Astrocyte (in vitro differentiated cells and primary cell): ENCODE measurements at regions not wholly inside any gene's neighbourhood (a gene's known extent, or its start where the extent isn't known, plus 50 kb on each side); places are given as distances from the start of the nearest gene placed in this dataset.

ENCODE experiments used
- DNase-seq: peaks from one replicate; pipeline ENCODE4 v3.0.0-alpha.2; 2010; ENCODE audit warnings: low read depth
- FAIRE-seq: peaks from 2 replicates; lab custom pipeline; 2011; peaks lifted over from hg19 to GRCh38; lab: Jason Lieb, UNC
- H2AFZ ChIP-seq: 2 replicates; pipeline ENCODE4 v1.6.0; 2012; ENCODE audit warnings: low read depth, low read length, inconsistent platforms
- H3K27ac ChIP-seq: 2 replicates; pipeline ENCODE4 v1.5.1; 2011; ENCODE audit warnings: low read depth, low read length, inconsistent platforms
- H3K27me3 ChIP-seq: 2 replicates; pipeline ENCODE4 v1.6.0; 2011; ENCODE audit warnings: low read length, inconsistent platforms; ENCODE audit not compliant: insufficient read depth
- H3K36me3 ChIP-seq: 2 replicates; pipeline ENCODE4 v1.5.1; 2011; ENCODE audit warnings: low read length, inconsistent platforms; ENCODE audit not compliant: insufficient read depth
- H3K4me1 ChIP-seq: 2 replicates; pipeline ENCODE4 v1.5.1; 2011; ENCODE audit warnings: low read length, inconsistent platforms; ENCODE audit not compliant: insufficient read depth
- H3K4me2 ChIP-seq: 2 replicates; pipeline ENCODE4 v1.6.0; 2012; ENCODE audit warnings: low read length, inconsistent platforms
- H3K4me3 ChIP-seq: 2 replicates; pipeline ENCODE4 v1.5.1; 2011; ENCODE audit warnings: low read depth, mild to moderate bottlenecking, low read length, inconsistent platforms; ENCODE audit not compliant: insufficient read depth
- H3K79me2 ChIP-seq: 2 replicates; pipeline ENCODE4 v1.6.0; 2012; ENCODE audit warnings: mild to moderate bottlenecking, low read length, inconsistent platforms; ENCODE audit not compliant: insufficient read depth
- H3K9ac ChIP-seq: 2 replicates; pipeline ENCODE4 v1.6.0; 2012; ENCODE audit warnings: mild to moderate bottlenecking, low read length, inconsistent platforms
- H3K9me3 ChIP-seq: 2 replicates; pipeline ENCODE4 v1.5.1; 2012; ENCODE audit warnings: low read depth, mild to moderate bottlenecking, low read length, inconsistent platforms; ENCODE audit not compliant: insufficient read depth
- H4K20me1 ChIP-seq: 2 replicates; pipeline ENCODE4 v1.6.0; 2012; ENCODE audit warnings: low read length, inconsistent platforms; ENCODE audit not compliant: insufficient read depth
- H3K27ac Mint-ChIP-seq: one replicate; pipeline ENCODE4 v1.8.0; 2021; ENCODE audit warnings: mild to moderate bottlenecking, mixed read lengths; ENCODE audit not compliant: unreplicated experiment
- H3K27me3 Mint-ChIP-seq: one replicate; pipeline ENCODE4 v1.8.0; 2021; ENCODE audit warnings: low read depth, mixed read lengths; ENCODE audit not compliant: unreplicated experiment
- H3K36me3 Mint-ChIP-seq: one replicate; pipeline ENCODE4 v1.8.0; 2021; ENCODE audit warnings: low read depth, mixed read lengths; ENCODE audit not compliant: unreplicated experiment
- H3K4me1 Mint-ChIP-seq: one replicate; pipeline ENCODE4 v1.8.0; 2021; ENCODE audit warnings: low read depth, mixed read lengths; ENCODE audit not compliant: unreplicated experiment
- H3K4me3 Mint-ChIP-seq: one replicate; pipeline ENCODE4 v1.8.0; 2021; ENCODE audit warnings: mild to moderate bottlenecking, moderate library complexity, mixed read lengths; ENCODE audit not compliant: unreplicated experiment
- H3K9me3 Mint-ChIP-seq: one replicate; pipeline ENCODE4 v1.8.0; 2021; ENCODE audit warnings: mild to moderate bottlenecking, mixed read lengths; ENCODE audit not compliant: unreplicated experiment
- CTCF ChIP-seq: IDR thresholded peaks from 2 replicates; pipeline ENCODE4 v1.5.1; 2011; ENCODE audit warnings: low read depth, mild to moderate bottlenecking, inconsistent platforms, low read length, moderate library complexity; ENCODE audit not compliant: insufficient read depth
- EZH2 ChIP-seq: IDR thresholded peaks from 2 replicates; pipeline ENCODE4 v1.6.1; 2012; ENCODE audit warnings: mild to moderate bottlenecking, low read length, inconsistent platforms; ENCODE audit not compliant: insufficient read depth

- Histone ChIP-seq H3K79me2 (no peaks in the 10 kb centered on the region), H3K9me3 (no peaks in the 10 kb centered on the region), H3K36me3 (no peaks in the 10 kb centered on the region), H3K4me1 (peaks cover 5% of the 10 kb centered on the region), H3K4me2 (no peak overlapping the region), H4K20me1 (no peaks in the 10 kb centered on the region), H3K27ac (no peak overlapping the region), H3K9ac (no peak overlapping the region), H3K4me3 (no peak overlapping the region), H2AFZ (no peak overlapping the region), H3K27me3 (no peaks in the 10 kb centered on the region)
- Mint-ChIP-seq H3K9me3 (peaks cover 2% of the 10 kb centered on the region), H3K36me3 (no peaks in the 10 kb centered on the region), H3K4me3 (no peak overlapping the region), H3K27ac (no peak overlapping the region), H3K27me3 (no peaks in the 10 kb centered on the region), H3K4me1 (peaks cover 29% of the 10 kb centered on the region)
- TF ChIP-seq EZH2 = no peak
- TF ChIP-seq CTCF = no peak
- FAIRE-seq = no peak
- DNase-seq = no peak
Observed at GRCh38 chr17:14794961-14795360, 470.2 kb downstream of the PMP22 start.

- no peak overlapping the region for H3K4me2 ChIP-seq
- FAIRE-seq = peak; percentile 69
- H3K27ac Mint-ChIP-seq = peak overlapping the region; percentile 2
Observed at GRCh38 chr17:14793237-14793636, 471.9 kb downstream of the PMP22 start.

More at GRCh38 chr17:14793237-14793636, 471.9 kb downstream of the PMP22 start:
- no peaks in the 10 kb centered on the region for H3K27me3 ChIP-seq
- no peak for TF ChIP-seq EZH2
- TF ChIP-seq CTCF = no peak
- Mint-ChIP-seq H3K27me3 (no peaks in the 10 kb centered on the region), H3K4me1 (peaks cover 29% of the 10 kb centered on the region), H3K4me3 (no peak overlapping the region), H3K36me3 (no peaks in the 10 kb centered on the region), H3K9me3 (peaks cover 2% of the 10 kb centered on the region)
- no peak overlapping the region for H3K9ac ChIP-seq
- no peak overlapping the region for H3K4me3 ChIP-seq
- H3K36me3 ChIP-seq = no peaks in the 10 kb centered on the region
- no peak overlapping the region for H2AFZ ChIP-seq
- no peaks in the 10 kb centered on the region for H3K9me3 ChIP-seq
- no peaks in the 10 kb centered on the region for H4K20me1 ChIP-seq
- DNase-seq = no peak
- no peaks in the 10 kb centered on the region for H3K79me2 ChIP-seq
- H3K4me1 ChIP-seq = peaks cover 5% of the 10 kb centered on the region
- peak overlapping the region; percentile 14 for H3K27ac ChIP-seq
